ENCODE measurements at regions not wholly inside any gene's neighbourhood (a gene's known extent, or its start where the extent isn't known, plus 50 kb on each side); places are given as distances from the start of the nearest gene placed in this dataset.
"Not testable (repeated sequence)": the region's sequence is repeated elsewhere in the genome, so short reads cannot be mapped to it uniquely, and the experiment has no call there.

- DNase-seq: no peak
Measured at GRCh38 chr13:76829572-76830327, 56.5 kb downstream of the KCTD12 start.

- DNase-seq: no peak
Measured at GRCh38 chr13:76828316-76828741, 57.9 kb downstream of the KCTD12 start.

- DNase-seq: no peak
Measured at GRCh38 chr13:76826527-76826926, 59.7 kb downstream of the KCTD12 start.

- no peak for DNase-seq
Measured at GRCh38 chr13:76825430-76825829, 60.8 kb downstream of the KCTD12 start.

- no peak for DNase-seq
Measured at GRCh38 chr13:76823969-76824368, 62.2 kb downstream of the KCTD12 start.

GRCh38 chr13:76822698-76823267 lies 63.4 kb downstream of the KCTD12 start:
- peak in 3 of 6 experiments; percentile 5 to 45 (median 25) for DNase-seq

- not testable (repeated sequence) for DNase-seq
Measured at GRCh38 chr13:76821222-76821621, 65.0 kb downstream of the KCTD12 start.

GRCh38 chr13:76820759-76821158 lies 65.4 kb downstream of the KCTD12 start:
- no peak for DNase-seq

- DNase-seq: no peak
Measured at GRCh38 chr13:76816394-76816793, 69.8 kb downstream of the KCTD12 start.

GRCh38 chr13:76815344-76815743 lies 70.9 kb downstream of the KCTD12 start:
- DNase-seq: no peak

GRCh38 chr13:76813891-76814290 lies 72.3 kb downstream of the KCTD12 start:
- no peak for DNase-seq

GRCh38 chr13:76813000-76813691 lies 73.1 kb downstream of the KCTD12 start:
- no peak for DNase-seq

- no peak for DNase-seq
Measured at GRCh38 chr13:76812206-76812897, 73.9 kb downstream of the KCTD12 start.

- DNase-seq: no peak
Measured at GRCh38 chr13:76809389-76809788, 76.8 kb downstream of the KCTD12 start.

- no peak for DNase-seq
Measured at GRCh38 chr13:76808927-76809326, 77.3 kb downstream of the KCTD12 start.

GRCh38 chr13:76804801-76805200 lies 81.4 kb downstream of the KCTD12 start:
- DNase-seq: no peak

- no peak for DNase-seq
Measured at GRCh38 chr13:76803831-76804230, 82.4 kb downstream of the KCTD12 start.

GRCh38 chr13:76800943-76801342 lies 85.3 kb downstream of the KCTD12 start:
- DNase-seq: no peak

- no peak for DNase-seq
Measured at GRCh38 chr13:76799696-76800095, 86.5 kb downstream of the KCTD12 start.

- no peak for DNase-seq
Measured at GRCh38 chr13:76798037-76798436, 88.2 kb downstream of the KCTD12 start.

GRCh38 chr13:76797361-76797760 lies 88.8 kb downstream of the KCTD12 start:
- no peak for DNase-seq

- no peak for DNase-seq
Measured at GRCh38 chr13:76796851-76797250, 89.4 kb downstream of the KCTD12 start.
